Omental fat pad (tissue), 3 donors: ENCODE measurements at regions not wholly inside any gene's neighbourhood (a gene's known extent, or its start where the extent isn't known, plus 50 kb on each side); places are given as distances from the start of the nearest gene placed in this dataset.

Experiments used
- ATAC-seq: fragments of 150-250 bp; one replicate; pipeline ENCODE4 v1.9.1; 2016; ENCODE audit warnings: mild to moderate bottlenecking, moderate library complexity; ENCODE audit not compliant: low FRiP score
- DNase-seq: peaks from one replicate; pipeline ENCODE4 v3.0.0-alpha.2; 2019; ENCODE audit warnings: low spot score
- CTCF ChIP-seq, 3 donors: fragments of 450-650 bp; IDR thresholded peaks; one replicate each; pipeline ENCODE4 v1.5.1; 2016 to 2017; ENCODE audit warnings: antibody characterized with exemption in 3 of 3, mild to moderate bottlenecking in 3 of 3, moderate library complexity in 2 of 3

DNA sequence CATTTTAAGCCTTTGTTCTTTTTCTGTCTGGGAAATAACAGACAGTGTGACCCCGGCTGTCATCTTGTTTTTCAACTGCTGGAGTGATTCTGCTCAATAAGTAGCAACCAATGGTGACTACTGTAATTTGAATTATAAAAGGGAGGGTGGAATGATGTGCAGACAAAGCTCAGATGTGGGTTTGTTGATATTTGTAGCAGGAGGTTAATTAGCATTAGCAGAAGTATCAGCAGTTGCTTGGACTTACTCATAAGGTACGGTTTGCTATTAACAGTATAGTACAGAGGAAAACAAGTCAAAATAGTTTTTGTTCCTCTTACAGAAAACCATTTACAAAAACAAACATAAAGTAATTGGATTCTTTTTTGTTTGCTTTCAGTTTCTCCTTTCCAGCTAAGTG is 140.4 kb downstream of the TUSC1 start:
- DNase-seq (no peak), ATAC-seq (no peak)
- TF ChIP-seq CTCF (IDR thresholded peaks at IDR 0.05), result no peak

- ATAC-seq (no peak), DNase-seq (no peak)
- TF ChIP-seq CTCF (IDR thresholded peaks at IDR 0.05), result no peak
These were observed 159.0 kb downstream of the TUSC1 start for GRCh38 chr9:25519286-25519685.

- no peak for TF ChIP-seq CTCF (IDR thresholded peaks at IDR 0.05)
- no peak for ATAC-seq
These were observed 160.5 kb downstream of the TUSC1 start for GRCh38 chr9:25517701-25518100.

DNA sequence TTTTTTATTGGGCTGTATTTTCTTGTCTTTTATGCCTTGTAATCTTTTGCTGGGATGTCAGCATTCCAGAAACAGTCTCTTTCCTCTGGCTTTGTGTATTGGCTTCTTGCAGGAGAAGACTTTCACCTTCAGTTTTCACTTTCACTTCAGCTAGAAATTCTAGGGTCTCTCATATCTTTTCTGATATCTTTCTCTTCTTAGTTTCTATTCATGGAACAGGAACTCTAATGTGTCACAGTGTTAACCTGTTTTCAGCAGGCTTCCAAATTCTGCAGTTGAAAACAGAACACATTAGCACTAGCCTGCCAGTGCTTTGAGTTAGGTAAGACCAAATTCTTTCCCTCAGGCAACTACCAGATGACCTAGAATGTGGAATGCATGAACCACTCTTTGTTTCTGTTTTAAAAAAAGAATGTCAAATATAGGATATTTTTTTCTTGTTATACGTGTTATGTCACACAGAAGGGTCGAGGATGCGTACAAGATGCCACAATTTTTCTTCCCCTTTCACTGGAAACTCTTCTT is 164.7 kb downstream of the TUSC1 start:
- DNase-seq, result no peak
- TF ChIP-seq CTCF (IDR thresholded peaks at IDR 0.05), result no peak
- ATAC-seq, result no peak

More at GRCh38 chr9:25517701-25518100, 160.5 kb downstream of the TUSC1 start:
- DNase-seq, result no peak

DNA sequence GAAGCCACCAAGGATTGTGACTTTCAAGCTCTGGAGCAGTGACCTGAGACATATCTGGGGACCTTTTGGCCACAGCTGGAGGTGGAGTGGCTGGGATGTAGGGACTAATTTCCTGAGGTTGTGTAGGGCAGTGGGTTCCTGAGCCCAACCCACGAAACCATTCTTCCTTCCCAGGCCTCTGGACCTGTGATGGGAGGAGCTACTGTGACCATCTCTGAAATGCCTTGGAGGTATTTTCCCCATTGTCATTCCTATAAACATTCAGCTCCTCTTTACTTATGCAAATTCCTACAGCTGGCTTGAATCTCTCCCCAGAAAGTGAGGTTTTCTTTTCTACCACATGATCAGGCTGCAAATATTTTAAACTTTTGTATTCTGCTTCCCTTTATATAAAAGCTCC is 172.6 kb downstream of the TUSC1 start:
- TF ChIP-seq CTCF (IDR thresholded peaks at IDR 0.05), result no peak
- DNase-seq (no peak), ATAC-seq (no peak)

DNA sequence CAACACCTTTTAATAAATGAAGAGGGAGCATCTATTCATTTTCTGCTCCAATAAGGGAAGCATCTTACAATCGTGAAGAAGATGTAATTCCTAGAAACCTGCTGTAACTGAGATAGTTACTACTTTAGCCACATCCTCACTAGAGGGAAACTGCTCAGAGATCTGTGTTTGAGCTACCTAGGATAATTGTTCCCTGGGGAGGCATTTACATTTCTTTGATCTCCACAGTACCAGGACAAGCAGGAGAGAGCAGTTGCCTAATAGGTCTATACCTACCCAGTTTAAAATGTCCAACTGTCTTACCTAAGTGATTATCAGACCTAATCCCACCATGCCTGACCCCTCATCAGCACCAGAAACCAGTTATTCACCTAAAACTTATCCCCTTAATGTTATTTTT is 196.9 kb downstream of the TUSC1 start:
- ATAC-seq (no peak), DNase-seq (no peak)
- TF ChIP-seq CTCF (IDR thresholded peaks at IDR 0.05), result no peak

DNA sequence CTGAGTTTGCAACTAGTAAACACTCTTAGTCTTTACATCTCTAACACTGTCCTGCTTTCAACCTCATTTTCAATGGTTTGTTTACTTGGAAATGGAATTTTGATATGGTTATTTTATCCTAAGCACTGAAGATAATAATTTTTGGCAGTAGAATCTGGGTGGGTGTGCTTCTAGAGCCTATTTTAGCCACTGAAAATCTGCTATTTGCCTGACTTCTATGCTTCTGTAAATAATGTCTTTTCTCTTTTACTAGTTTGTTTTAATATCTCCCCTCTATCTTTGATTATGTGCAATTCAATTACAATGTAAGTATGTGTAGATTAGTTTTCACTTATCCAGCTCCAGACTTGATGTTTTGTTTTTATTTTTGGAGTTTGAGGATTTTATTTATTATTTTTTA is 197.5 kb downstream of the TUSC1 start:
- TF ChIP-seq CTCF (IDR thresholded peaks at IDR 0.05), result no peak
- no peak for DNase-seq
- no peak for ATAC-seq
